ENCODE measurements at regions not wholly inside any gene's neighbourhood (a gene's known extent, or its start where the extent isn't known, plus 50 kb on each side); places are given as distances from the start of the nearest gene placed in this dataset.

- Histone ChIP-seq H2AK5ac (ENCODE audit: insufficient read length, low read length) (no peak overlapping the region), H3K4me2 (ENCODE audit: insufficient read depth, insufficient read length, low read length) (no peak overlapping the region), H2AFZ (ENCODE audit: low read length) (no peak overlapping the region), H3K79me2 (ENCODE audit: insufficient read depth, low read length) (no peaks in the 10 kb centered on the region), H3K27me3 (ENCODE audit: insufficient read depth, low read length) (no peaks in the 10 kb centered on the region), H3K4ac (ENCODE audit: low read depth, low read length) (no peak overlapping the region), H4K20me1 (ENCODE audit: control insufficient read depth, insufficient read depth, insufficient read length) (no peaks in the 10 kb centered on the region), H3K4me1 (ENCODE audit: insufficient read depth, low read length) (no peaks in the 10 kb centered on the region), H3K9me3 (ENCODE audit: control insufficient read depth, low read depth, low read length) (no peaks in the 10 kb centered on the region), H2BK5ac (ENCODE audit: insufficient read length, low read length) (no peak overlapping the region), H4K91ac (ENCODE audit: insufficient read length, low read depth, low read length) (no peak overlapping the region), H2BK15ac (ENCODE audit: low read depth, low read length) (no peak overlapping the region), H3K56ac (ENCODE audit: insufficient read length, low read depth, low read length) (no peak overlapping the region), H2BK120ac (ENCODE audit: low read depth, low read length, poor library complexity, severe bottlenecking) (no peak overlapping the region), H2BK12ac (ENCODE audit: insufficient read length, low read depth, low read length) (no peak overlapping the region), H3K27ac (ENCODE audit: insufficient read length, low read depth, low read length) (no peak overlapping the region), H3K23me2 (ENCODE audit: insufficient read length, low read depth, low read length, poor library complexity, severe bottlenecking) (no peaks in the 10 kb centered on the region), H2BK20ac (ENCODE audit: low read depth, low read length, poor library complexity, severe bottlenecking) (no peak overlapping the region), H3K9ac (ENCODE audit: extremely low read depth, insufficient read length, low read length) (no peak overlapping the region), H4K8ac (replicated peaks; ENCODE audit: insufficient read length, low read depth, low read length) (no peak overlapping the region), H3K23ac (ENCODE audit: insufficient read length, low read depth, low read length) (no peak overlapping the region), H4K5ac (ENCODE audit: insufficient read length, low read depth, low read length) (no peak overlapping the region), H3K14ac (ENCODE audit: insufficient read depth, low read length) (no peak overlapping the region), H3K18ac (ENCODE audit: insufficient read length, low read depth, low read length) (no peak overlapping the region), H3K79me1 (ENCODE audit: insufficient read depth, low read depth, low read length, poor library complexity, severe bottlenecking) (no peaks in the 10 kb centered on the region), H3T11ph (ENCODE audit: low read length) (no peak overlapping the region)
- TF ChIP-seq CTCF (conservative IDR thresholded peaks at IDR 0.05): no peak
- WGBS (ENCODE audit: extremely low coverage, insufficient read length, low lambda C conversion rate): no CpG with 5 or more reads among the region's 1 CpG
- Mint-ChIP-seq H3K27me3 (ENCODE audit: low read depth) (no peaks in the 10 kb centered on the region; the same call in none of the 2 replicates), H3K4me1 (no peaks in the 10 kb centered on the region), H3K4me3 (no peak overlapping the region), H3K36me3 (ENCODE audit: insufficient read depth in 1 of 3, low read depth in 3 of 3) (peaks cover 0 to 2% (median 0%) of the 10 kb centered on the region in 3 experiments; a peak in 1 of 7 replicates), H3K9me3 (peaks cover 67 to 68% of the 10 kb centered on the region in 2 experiments), H3K27ac (no peak overlapping the region)
- DNase-seq: no peak
Measured at GRCh38 chrX:45712067-45712466, 511.4 kb upstream of the DIPK2B start.
